Lower leg skin (tissue), 4 donors: ENCODE measurements at regions not wholly inside any gene's neighbourhood (a gene's known extent, or its start where the extent isn't known, plus 50 kb on each side); places are given as distances from the start of the nearest gene placed in this dataset.

Source experiments
- DNase-seq, 2 donors: peaks; one replicate each; pipeline ENCODE4 v3.0.0-alpha.2; 2019; ENCODE audit warnings: low spot score in 2 of 2
- H3K4me3 ChIP-seq: fragments of 200-600 bp; sonication (generic); 2 replicates; pipeline ENCODE4 v1.5.1; 2017; ENCODE audit warnings: mild to moderate bottlenecking, low read depth; ENCODE audit not compliant: poor library complexity, severe bottlenecking
- POLR2A ChIP-seq, 2 donors: fragments of 450-650 bp; IDR thresholded peaks; one replicate each; pipeline ENCODE4 v1.6.1; 2016 to 2017; ENCODE audit warnings: antibody characterized with exemption in 2 of 2, mild to moderate bottlenecking in 1 of 2, moderate library complexity in 1 of 2
- WGBS, 2 donors: methylation state at CpG; one replicate each; pipeline ENCODE4 v1.1.5; 2018; 5-methylcytosine and 5-hydroxymethylcytosine counted together
- intact Hi-C: fragments of 100-400 bp; cut with DNase I; formaldehyde crosslinking; loops from one replicate; pipeline ENCODE4 v1.15.0; 2023; ENCODE audit warnings: low total_unique reads
- TF ChIP-seq, protein P1 (sequence below), 3 donors: fragments of 450-650 bp; IDR thresholded peaks; one replicate each; pipeline ENCODE4 v1.5.1; 2016; ENCODE audit warnings: antibody characterized with exemption in 3 of 3, mild to moderate bottlenecking in 3 of 3, moderate library complexity in 2 of 3

DNA sequence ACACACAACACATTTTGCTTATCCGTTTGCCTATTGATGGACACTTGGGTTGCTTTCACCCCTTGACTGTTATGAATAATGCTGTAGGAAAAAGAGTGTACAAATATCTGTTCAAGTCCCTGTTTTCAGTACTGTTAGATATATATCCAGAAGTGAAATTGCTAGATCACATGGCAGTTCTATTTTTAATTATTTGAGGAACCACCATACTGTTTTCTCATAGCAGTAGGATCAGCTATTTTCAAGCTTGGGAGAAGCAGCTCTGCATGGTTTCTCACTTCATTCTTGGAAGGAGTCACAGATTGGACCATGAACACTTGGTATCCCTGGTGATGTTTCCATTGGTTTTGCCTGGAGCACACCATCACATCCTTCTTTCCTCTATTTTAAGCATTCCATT, 114.4 kb upstream of the ZP4 start:
- DNase-seq = no peak
- intact Hi-C loops = no loop called here
- H3K4me3 ChIP-seq = no peak overlapping the region
- TF ChIP-seq, protein P1, sequence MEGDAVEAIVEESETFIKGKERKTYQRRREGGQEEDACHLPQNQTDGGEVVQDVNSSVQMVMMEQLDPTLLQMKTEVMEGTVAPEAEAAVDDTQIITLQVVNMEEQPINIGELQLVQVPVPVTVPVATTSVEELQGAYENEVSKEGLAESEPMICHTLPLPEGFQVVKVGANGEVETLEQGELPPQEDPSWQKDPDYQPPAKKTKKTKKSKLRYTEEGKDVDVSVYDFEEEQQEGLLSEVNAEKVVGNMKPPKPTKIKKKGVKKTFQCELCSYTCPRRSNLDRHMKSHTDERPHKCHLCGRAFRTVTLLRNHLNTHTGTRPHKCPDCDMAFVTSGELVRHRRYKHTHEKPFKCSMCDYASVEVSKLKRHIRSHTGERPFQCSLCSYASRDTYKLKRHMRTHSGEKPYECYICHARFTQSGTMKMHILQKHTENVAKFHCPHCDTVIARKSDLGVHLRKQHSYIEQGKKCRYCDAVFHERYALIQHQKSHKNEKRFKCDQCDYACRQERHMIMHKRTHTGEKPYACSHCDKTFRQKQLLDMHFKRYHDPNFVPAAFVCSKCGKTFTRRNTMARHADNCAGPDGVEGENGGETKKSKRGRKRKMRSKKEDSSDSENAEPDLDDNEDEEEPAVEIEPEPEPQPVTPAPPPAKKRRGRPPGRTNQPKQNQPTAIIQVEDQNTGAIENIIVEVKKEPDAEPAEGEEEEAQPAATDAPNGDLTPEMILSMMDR (IDR thresholded peaks at IDR 0.05) = no peak
- no peak for TF ChIP-seq POLR2A (IDR thresholded peaks at IDR 0.05)
- WGBS, 2 donors = 67 to 73% methylated on average over 1 of the region's 1 CpG

DNA sequence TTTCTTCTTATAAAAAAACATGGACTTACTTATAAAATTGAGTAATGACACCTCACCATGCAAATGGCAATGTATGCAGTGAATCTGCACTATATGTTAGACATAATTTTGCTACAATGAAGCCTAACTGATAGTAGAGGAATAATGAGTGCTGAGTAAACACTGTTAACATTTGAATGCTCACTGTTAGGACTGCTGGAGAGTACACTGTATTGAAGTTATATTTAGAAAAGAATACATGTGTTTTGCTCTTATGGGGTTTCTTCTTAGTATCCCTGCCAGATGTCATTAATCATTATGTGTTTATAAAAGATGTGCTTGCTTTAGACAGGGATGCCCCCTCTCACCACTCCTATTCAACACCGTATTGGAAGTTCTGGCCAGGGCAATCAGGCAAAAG, 111.1 kb upstream of the ZP4 start:
- no peak for TF ChIP-seq POLR2A (IDR thresholded peaks at IDR 0.05)
- TF ChIP-seq, protein P1 (IDR thresholded peaks at IDR 0.05) = no peak
- intact Hi-C loops = no loop called here
- DNase-seq = no peak
- WGBS, 2 donors = 53 to 58% methylated on average over 1 of the region's 1 CpG
- no peak overlapping the region for H3K4me3 ChIP-seq

DNA sequence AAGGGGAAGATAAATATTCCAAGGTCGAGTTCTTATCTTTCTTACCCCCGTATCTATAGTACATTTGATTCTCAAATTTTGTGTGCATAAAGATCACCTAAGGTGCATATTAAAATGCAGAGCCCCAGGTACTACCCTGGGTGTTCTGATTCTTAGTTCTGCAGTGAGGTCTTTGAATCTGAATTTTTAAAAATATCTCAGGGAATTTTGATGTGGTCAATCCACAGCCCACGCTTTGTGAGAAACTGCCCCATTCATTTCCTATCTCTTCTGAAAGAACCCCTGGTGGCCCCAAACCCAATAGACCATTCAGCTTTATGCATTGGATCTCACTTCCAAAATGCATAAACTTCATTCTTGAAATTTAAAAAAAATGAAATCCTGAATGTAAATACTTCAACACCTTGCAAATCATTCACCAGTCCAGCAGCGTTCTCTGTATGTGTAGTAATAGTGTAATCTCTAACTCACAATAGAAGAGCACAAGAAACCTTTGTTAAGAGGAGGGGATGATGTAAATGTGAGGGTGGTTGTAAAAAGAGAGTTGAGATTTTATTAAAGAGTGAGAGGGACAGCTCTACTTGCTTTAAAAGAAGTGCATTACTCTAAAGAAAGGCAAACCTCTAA, 108.8 kb upstream of the ZP4 start:
- intact Hi-C loops = no loop called here
- H3K4me3 ChIP-seq = no peak overlapping the region
- TF ChIP-seq, protein P1 (IDR thresholded peaks at IDR 0.05) = no peak
- TF ChIP-seq POLR2A (IDR thresholded peaks at IDR 0.05) = no peak
- DNase-seq = no peak
- 80 to 83% methylated on average over 4 of the region's 4 CpGs for WGBS, 2 donors

- H3K4me3 ChIP-seq = no peak overlapping the region
- DNase-seq = no peak
- intact Hi-C loops = no loop called here
- WGBS, 2 donors = 53 to 56% methylated on average over 4 of the region's 4 CpGs
- TF ChIP-seq, protein P1 (IDR thresholded peaks at IDR 0.05) = no peak
- no peak for TF ChIP-seq POLR2A (IDR thresholded peaks at IDR 0.05)
Observed at GRCh38 chr1:237998581-237998980, 107.9 kb upstream of the ZP4 start.

GRCh38 chr1:237983496-237983895, 92.8 kb upstream of the ZP4 start:
- TF ChIP-seq POLR2A (IDR thresholded peaks at IDR 0.05) = no peak
- TF ChIP-seq, protein P1 (IDR thresholded peaks at IDR 0.05) = no peak
- 65 to 78% methylated on average over 2 of the region's 2 CpGs for WGBS, 2 donors
- intact Hi-C loops = no loop called here
- DNase-seq = no peak
- H3K4me3 ChIP-seq = no peak overlapping the region

DNA sequence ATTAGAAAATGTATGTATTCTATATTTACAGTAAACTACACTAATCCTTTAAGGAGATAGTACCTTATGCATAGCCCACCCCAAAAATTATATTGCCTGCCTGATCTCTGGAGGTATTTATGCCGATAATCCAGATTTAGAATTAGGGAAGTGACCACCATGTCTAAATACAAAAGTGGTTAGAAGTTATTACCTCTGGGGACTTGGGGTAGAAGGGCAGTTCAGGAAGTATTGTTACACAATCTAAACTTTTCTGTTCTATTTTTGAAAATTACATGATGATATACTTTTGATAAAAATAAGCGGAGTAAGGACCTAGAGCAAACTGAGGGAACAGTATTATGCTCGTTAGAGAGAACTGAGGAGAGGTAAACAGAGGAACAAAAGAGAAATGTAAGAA, 90.5 kb upstream of the ZP4 start:
- 72 to 75% methylated on average over 3 of the region's 3 CpGs for WGBS, 2 donors
- intact Hi-C loops = no loop called here
- TF ChIP-seq, protein P1 (IDR thresholded peaks at IDR 0.05) = no peak
- no peak for TF ChIP-seq POLR2A (IDR thresholded peaks at IDR 0.05)
- no peak for DNase-seq
- no peak overlapping the region for H3K4me3 ChIP-seq
